ENCODE measurements at regions not wholly inside any gene's neighbourhood (a gene's known extent, or its start where the extent isn't known, plus 50 kb on each side); places are given as distances from the start of the nearest gene placed in this dataset.

GRCh38 chr9:107708791-107709190 is 219.2 kb upstream of the KLF4 start:
- H3K27ac ChIP-seq (ENCODE audit: low read length): no peak overlapping the region
- no peaks in the 10 kb centered on the region for H3K4me1 ChIP-seq (ENCODE audit: control insufficient read depth in 1 of 2, insufficient read depth in 2 of 2, low read length in 2 of 2)
- no peaks in the 10 kb centered on the region for H3K36me3 ChIP-seq (ENCODE audit: control insufficient read depth in 1 of 2, insufficient read depth in 2 of 2, low read length in 2 of 2)
- no peak overlapping the region for H3K4me3 ChIP-seq (ENCODE audit: low read depth in 1 of 2, low read length in 2 of 2)
- H3K9me3 ChIP-seq (ENCODE audit: control insufficient read depth in 1 of 2, low read length in 2 of 2): no peaks in the 10 kb centered on the region
- H3K27me3 ChIP-seq (ENCODE audit: low read depth, low read length): no peaks in the 10 kb centered on the region

- Histone ChIP-seq H3K9me3 (ENCODE audit: control insufficient read depth in 1 of 2, low read length in 2 of 2) (peaks cover 0 to 2% of the 10 kb centered on the region in 2 donors), H3K27me3 (ENCODE audit: low read depth, low read length) (no peaks in the 10 kb centered on the region), H3K4me1 (ENCODE audit: control insufficient read depth in 1 of 2, insufficient read depth in 2 of 2, low read length in 2 of 2) (no peaks in the 10 kb centered on the region), H3K4me3 (ENCODE audit: low read depth in 1 of 2, low read length in 2 of 2) (no peak overlapping the region), H3K27ac (ENCODE audit: low read length) (no peak overlapping the region), H3K36me3 (ENCODE audit: control insufficient read depth in 1 of 2, insufficient read depth in 2 of 2, low read length in 2 of 2) (no peaks in the 10 kb centered on the region)
These were observed 218.4 kb upstream of the KLF4 start for GRCh38 chr9:107707915-107708441.

GRCh38 chr9:107707428-107707837 is 217.9 kb upstream of the KLF4 start:
- peaks cover 0 to 3% of the 10 kb centered on the region in 2 donors for H3K9me3 ChIP-seq (ENCODE audit: control insufficient read depth in 1 of 2, low read length in 2 of 2)
- H3K27ac ChIP-seq (ENCODE audit: low read length): no peak overlapping the region
- no peak overlapping the region for H3K4me3 ChIP-seq (ENCODE audit: low read depth in 1 of 2, low read length in 2 of 2)

GRCh38 chr9:107706701-107707427 is 217.3 kb upstream of the KLF4 start:
- no peak overlapping the region for H3K27ac ChIP-seq (ENCODE audit: low read length)
- no peaks in the 10 kb centered on the region for H3K36me3 ChIP-seq (ENCODE audit: control insufficient read depth in 1 of 2, insufficient read depth in 2 of 2, low read length in 2 of 2)
- H3K9me3 ChIP-seq (ENCODE audit: control insufficient read depth in 1 of 2, low read length in 2 of 2): peaks cover 0 to 3% of the 10 kb centered on the region in 2 donors
- H3K4me1 ChIP-seq (ENCODE audit: control insufficient read depth in 1 of 2, insufficient read depth in 2 of 2, low read length in 2 of 2): no peaks in the 10 kb centered on the region
- no peak overlapping the region for H3K4me3 ChIP-seq (ENCODE audit: low read depth in 1 of 2, low read length in 2 of 2)
- no peaks in the 10 kb centered on the region for H3K27me3 ChIP-seq (ENCODE audit: low read depth, low read length)

More at GRCh38 chr9:107707428-107707837, 217.9 kb upstream of the KLF4 start:
- Histone ChIP-seq H3K27me3 (ENCODE audit: low read depth, low read length) (no peaks in the 10 kb centered on the region), H3K4me1 (ENCODE audit: control insufficient read depth in 1 of 2, insufficient read depth in 2 of 2, low read length in 2 of 2) (no peaks in the 10 kb centered on the region), H3K36me3 (ENCODE audit: control insufficient read depth in 1 of 2, insufficient read depth in 2 of 2, low read length in 2 of 2) (no peaks in the 10 kb centered on the region)

GRCh38 chr9:107705521-107705920 is 216.0 kb upstream of the KLF4 start:
- Histone ChIP-seq H3K36me3 (ENCODE audit: control insufficient read depth in 1 of 2, insufficient read depth in 2 of 2, low read length in 2 of 2) (no peaks in the 10 kb centered on the region), H3K27me3 (ENCODE audit: low read depth, low read length) (no peaks in the 10 kb centered on the region), H3K9me3 (ENCODE audit: control insufficient read depth in 1 of 2, low read length in 2 of 2) (peaks cover 0 to 3% of the 10 kb centered on the region in 2 donors), H3K4me3 (ENCODE audit: low read depth in 1 of 2, low read length in 2 of 2) (no peak overlapping the region), H3K4me1 (ENCODE audit: control insufficient read depth in 1 of 2, insufficient read depth in 2 of 2, low read length in 2 of 2) (no peaks in the 10 kb centered on the region), H3K27ac (ENCODE audit: low read length) (no peak overlapping the region)

GRCh38 chr9:107704774-107705173 is 215.2 kb upstream of the KLF4 start:
- H3K27ac ChIP-seq (ENCODE audit: low read length): no peak overlapping the region
- no peaks in the 10 kb centered on the region for H3K4me1 ChIP-seq (ENCODE audit: control insufficient read depth in 1 of 2, insufficient read depth in 2 of 2, low read length in 2 of 2)
- no peak overlapping the region for H3K4me3 ChIP-seq (ENCODE audit: low read depth in 1 of 2, low read length in 2 of 2)
- no peaks in the 10 kb centered on the region for H3K36me3 ChIP-seq (ENCODE audit: control insufficient read depth in 1 of 2, insufficient read depth in 2 of 2, low read length in 2 of 2)
- no peaks in the 10 kb centered on the region for H3K27me3 ChIP-seq (ENCODE audit: low read depth, low read length)
- peaks cover 0 to 3% of the 10 kb centered on the region in 2 donors for H3K9me3 ChIP-seq (ENCODE audit: control insufficient read depth in 1 of 2, low read length in 2 of 2)

- Histone ChIP-seq H3K9me3 (ENCODE audit: control insufficient read depth in 1 of 2, low read length in 2 of 2) (peaks cover 0 to 3% of the 10 kb centered on the region in 2 donors), H3K36me3 (ENCODE audit: control insufficient read depth in 1 of 2, insufficient read depth in 2 of 2, low read length in 2 of 2) (no peaks in the 10 kb centered on the region), H3K4me3 (ENCODE audit: low read depth in 1 of 2, low read length in 2 of 2) (no peak overlapping the region), H3K27me3 (ENCODE audit: low read depth, low read length) (no peaks in the 10 kb centered on the region), H3K4me1 (ENCODE audit: control insufficient read depth in 1 of 2, insufficient read depth in 2 of 2, low read length in 2 of 2) (no peaks in the 10 kb centered on the region), H3K27ac (ENCODE audit: low read length) (no peak overlapping the region)
These were observed 214.1 kb upstream of the KLF4 start for GRCh38 chr9:107703651-107704050.

GRCh38 chr9:107700847-107701246 is 211.3 kb upstream of the KLF4 start:
- peak overlapping the region in 1 of 2 donors; percentile 33 for H3K4me3 ChIP-seq (ENCODE audit: low read depth in 1 of 2, low read length in 2 of 2)
- no peak overlapping the region for H3K27ac ChIP-seq (ENCODE audit: low read length)
- H3K27me3 ChIP-seq (ENCODE audit: low read depth, low read length): no peaks in the 10 kb centered on the region
- H3K4me1 ChIP-seq (ENCODE audit: control insufficient read depth in 1 of 2, insufficient read depth in 2 of 2, low read length in 2 of 2): no peaks in the 10 kb centered on the region
- H3K36me3 ChIP-seq (ENCODE audit: control insufficient read depth in 1 of 2, insufficient read depth in 2 of 2, low read length in 2 of 2): no peaks in the 10 kb centered on the region
- peaks cover 0 to 3% of the 10 kb centered on the region in 2 donors for H3K9me3 ChIP-seq (ENCODE audit: control insufficient read depth in 1 of 2, low read length in 2 of 2)

GRCh38 chr9:107699231-107699630 is 209.7 kb upstream of the KLF4 start:
- Histone ChIP-seq H3K4me1 (ENCODE audit: control insufficient read depth in 1 of 2, insufficient read depth in 2 of 2, low read length in 2 of 2) (no peaks in the 10 kb centered on the region), H3K27me3 (ENCODE audit: low read depth, low read length) (no peaks in the 10 kb centered on the region), H3K27ac (ENCODE audit: low read length) (no peak overlapping the region), H3K36me3 (ENCODE audit: control insufficient read depth in 1 of 2, insufficient read depth in 2 of 2, low read length in 2 of 2) (no peaks in the 10 kb centered on the region), H3K9me3 (ENCODE audit: control insufficient read depth in 1 of 2, low read length in 2 of 2) (peaks cover 0 to 3% of the 10 kb centered on the region in 2 donors), H3K4me3 (ENCODE audit: low read depth in 1 of 2, low read length in 2 of 2) (no peak overlapping the region)

GRCh38 chr9:107698779-107699178 is 209.2 kb upstream of the KLF4 start:
- H3K27ac ChIP-seq (ENCODE audit: low read length): no peak overlapping the region
- H3K27me3 ChIP-seq (ENCODE audit: low read depth, low read length): no peaks in the 10 kb centered on the region
- H3K36me3 ChIP-seq (ENCODE audit: control insufficient read depth in 1 of 2, insufficient read depth in 2 of 2, low read length in 2 of 2): no peaks in the 10 kb centered on the region
- H3K4me3 ChIP-seq (ENCODE audit: low read depth in 1 of 2, low read length in 2 of 2): no peak overlapping the region
- H3K4me1 ChIP-seq (ENCODE audit: control insufficient read depth in 1 of 2, insufficient read depth in 2 of 2, low read length in 2 of 2): no peaks in the 10 kb centered on the region
- H3K9me3 ChIP-seq (ENCODE audit: control insufficient read depth in 1 of 2, low read length in 2 of 2): peaks cover 0 to 3% of the 10 kb centered on the region in 2 donors

GRCh38 chr9:107696302-107696701 is 206.7 kb upstream of the KLF4 start:
- no peak overlapping the region for H3K27ac ChIP-seq (ENCODE audit: low read length)
- H3K27me3 ChIP-seq (ENCODE audit: low read depth, low read length): no peaks in the 10 kb centered on the region
- H3K4me1 ChIP-seq (ENCODE audit: control insufficient read depth in 1 of 2, insufficient read depth in 2 of 2, low read length in 2 of 2): no peaks in the 10 kb centered on the region
- H3K36me3 ChIP-seq (ENCODE audit: control insufficient read depth in 1 of 2, insufficient read depth in 2 of 2, low read length in 2 of 2): no peaks in the 10 kb centered on the region
- H3K4me3 ChIP-seq (ENCODE audit: low read depth in 1 of 2, low read length in 2 of 2): no peak overlapping the region
- H3K9me3 ChIP-seq (ENCODE audit: control insufficient read depth in 1 of 2, low read length in 2 of 2): no peaks in the 10 kb centered on the region

GRCh38 chr9:107694390-107694789 is 204.8 kb upstream of the KLF4 start:
- H3K36me3 ChIP-seq (ENCODE audit: control insufficient read depth in 1 of 2, insufficient read depth in 2 of 2, low read length in 2 of 2): no peaks in the 10 kb centered on the region
- H3K9me3 ChIP-seq (ENCODE audit: control insufficient read depth in 1 of 2, low read length in 2 of 2): peaks cover 0 to 1% of the 10 kb centered on the region in 2 donors
- no peaks in the 10 kb centered on the region for H3K4me1 ChIP-seq (ENCODE audit: control insufficient read depth in 1 of 2, insufficient read depth in 2 of 2, low read length in 2 of 2)
- H3K4me3 ChIP-seq (ENCODE audit: low read depth in 1 of 2, low read length in 2 of 2): no peak overlapping the region
- no peaks in the 10 kb centered on the region for H3K27me3 ChIP-seq (ENCODE audit: low read depth, low read length)
- H3K27ac ChIP-seq (ENCODE audit: low read length): no peak overlapping the region
